ENCODE measurements at regions not wholly inside any gene's neighbourhood (a gene's known extent, or its start where the extent isn't known, plus 50 kb on each side); places are given as distances from the start of the nearest gene placed in this dataset.

DNA sequence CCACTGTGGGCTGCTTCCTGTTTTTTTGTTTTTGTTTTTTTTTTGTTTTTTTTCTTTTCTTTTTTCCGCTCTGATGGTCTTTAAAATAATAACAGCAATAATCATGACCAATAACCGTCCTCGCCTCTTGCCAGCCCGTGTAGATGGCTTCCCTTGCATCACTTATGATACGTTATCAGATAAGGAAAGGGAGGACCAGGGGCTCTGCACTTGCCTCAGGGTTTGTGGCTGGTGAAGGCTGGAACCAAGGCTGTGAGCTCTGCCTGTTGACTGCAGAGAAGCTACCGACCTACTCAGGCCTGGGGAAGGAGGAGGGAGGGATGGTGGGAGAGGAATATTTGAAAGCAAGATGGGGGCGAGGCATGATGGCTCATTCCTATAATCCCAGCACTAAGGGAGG is 114.0 kb upstream of the SDK2 start:
- TF ChIP-seq POLR2A (IDR thresholded peaks at IDR 0.05) (no peak), EP300 (IDR thresholded peaks at IDR 0.05) (no peak)
- TF ChIP-seq, protein P1, sequence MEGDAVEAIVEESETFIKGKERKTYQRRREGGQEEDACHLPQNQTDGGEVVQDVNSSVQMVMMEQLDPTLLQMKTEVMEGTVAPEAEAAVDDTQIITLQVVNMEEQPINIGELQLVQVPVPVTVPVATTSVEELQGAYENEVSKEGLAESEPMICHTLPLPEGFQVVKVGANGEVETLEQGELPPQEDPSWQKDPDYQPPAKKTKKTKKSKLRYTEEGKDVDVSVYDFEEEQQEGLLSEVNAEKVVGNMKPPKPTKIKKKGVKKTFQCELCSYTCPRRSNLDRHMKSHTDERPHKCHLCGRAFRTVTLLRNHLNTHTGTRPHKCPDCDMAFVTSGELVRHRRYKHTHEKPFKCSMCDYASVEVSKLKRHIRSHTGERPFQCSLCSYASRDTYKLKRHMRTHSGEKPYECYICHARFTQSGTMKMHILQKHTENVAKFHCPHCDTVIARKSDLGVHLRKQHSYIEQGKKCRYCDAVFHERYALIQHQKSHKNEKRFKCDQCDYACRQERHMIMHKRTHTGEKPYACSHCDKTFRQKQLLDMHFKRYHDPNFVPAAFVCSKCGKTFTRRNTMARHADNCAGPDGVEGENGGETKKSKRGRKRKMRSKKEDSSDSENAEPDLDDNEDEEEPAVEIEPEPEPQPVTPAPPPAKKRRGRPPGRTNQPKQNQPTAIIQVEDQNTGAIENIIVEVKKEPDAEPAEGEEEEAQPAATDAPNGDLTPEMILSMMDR (IDR thresholded peaks at IDR 0.05), result no peak
